Smooth muscle cell (in vitro differentiated cells): ENCODE measurements at regions not wholly inside any gene's neighbourhood (a gene's known extent, or its start where the extent isn't known, plus 50 kb on each side); places are given as distances from the start of the nearest gene placed in this dataset.

Experiments
- DNase-seq: peaks from one replicate; lab custom pipeline; 2025; ENCODE audit not compliant: unreplicated experiment; lab: John Stamatoyannopoulos, UW
- H2AFZ ChIP-seq: fragments of 200-600 bp; sonication (generic); 2 replicates; pipeline ENCODE4 v1.6.0; 2016; ENCODE audit warnings: antibody characterized with exemption, low read depth, mild to moderate bottlenecking
- H3F3A ChIP-seq: fragments of 200-600 bp; sonication (generic); 2 replicates; pipeline ENCODE4 v1.6.0; 2017; ENCODE audit warnings: antibody characterized with exemption, low read depth
- H3K27ac ChIP-seq: fragments of 200-600 bp; sonication (generic); 2 replicates; pipeline ENCODE4 v1.5.1; 2016; ENCODE audit warnings: low read depth, mild to moderate bottlenecking
- H3K27me3 ChIP-seq: fragments of 200-600 bp; sonication (generic); 2 replicates; pipeline ENCODE4 v1.6.1; 2016; ENCODE audit warnings: low read depth, mild to moderate bottlenecking
- H3K36me3 ChIP-seq: fragments of 200-600 bp; sonication (generic); 2 replicates; pipeline ENCODE4 v1.5.1; 2016; ENCODE audit warnings: low read depth
- H3K4me1 ChIP-seq: fragments of 200-600 bp; sonication (generic); 2 replicates; pipeline ENCODE4 v1.5.1; 2016; ENCODE audit warnings: low read depth
- H3K4me2 ChIP-seq: fragments of 200-600 bp; sonication (generic); 2 replicates; pipeline ENCODE4 v1.6.0; 2016; ENCODE audit warnings: mild to moderate bottlenecking
- H3K4me3 ChIP-seq: fragments of 200-600 bp; sonication (generic); 2 replicates; pipeline ENCODE4 v1.5.1; 2016; ENCODE audit warnings: mild to moderate bottlenecking
- H3K79me2 ChIP-seq: fragments of 200-600 bp; sonication (generic); 2 replicates; pipeline ENCODE4 v1.6.0; 2016; ENCODE audit warnings: low read depth, mild to moderate bottlenecking
- H3K9ac ChIP-seq: fragments of 200-600 bp; sonication (generic); 2 replicates; pipeline ENCODE4 v1.6.0; 2016; ENCODE audit warnings: low read depth
- H3K9me3 ChIP-seq: fragments of 200-600 bp; sonication (generic); replicated peaks from 2 replicates; pipeline ENCODE4 v1.5.1; 2016; ENCODE audit warnings: low read depth
- H4K20me1 ChIP-seq: fragments of 200-600 bp; sonication (generic); 2 replicates; pipeline ENCODE4 v1.6.0; 2016; ENCODE audit warnings: low read depth
- WGBS: methylation state at CpG from one replicate; pipeline ENCODE4 v1.1.7; 2016; ENCODE audit warnings: low lambda C conversion rate; 5-methylcytosine and 5-hydroxymethylcytosine counted together
- TF ChIP-seq, protein P1 (sequence below): fragments of 200-600 bp; sonication (generic); IDR thresholded peaks from 2 replicates; pipeline ENCODE4 v1.5.1; 2017; ENCODE audit warnings: borderline replicate concordance, mild to moderate bottlenecking, antibody characterized with exemption; ENCODE audit not compliant: insufficient read depth, poor library complexity, severe bottlenecking

DNA sequence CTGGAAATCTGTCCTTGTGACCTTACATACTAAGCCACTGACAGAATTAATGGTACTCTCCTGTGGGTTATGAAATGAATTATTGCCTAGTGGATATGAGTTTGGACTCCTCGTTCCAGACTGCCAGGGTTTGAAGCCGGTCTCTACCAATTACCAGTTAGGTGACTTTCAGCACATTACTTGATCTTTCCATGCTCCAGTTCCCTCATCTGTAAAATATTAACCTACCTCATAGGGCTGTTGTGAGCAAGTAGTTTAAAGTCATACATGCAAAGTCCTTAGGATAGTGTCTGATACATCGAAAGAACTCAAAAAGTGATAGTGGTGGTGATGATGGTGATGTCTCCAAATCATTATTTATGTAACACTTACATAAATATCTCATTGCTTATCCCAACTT, 373.5 kb upstream of the ARX start:
- Histone ChIP-seq H3K79me2 (no peaks in the 10 kb centered on the region), H3K9me3 (peaks cover 3% of the 10 kb centered on the region), H3K4me2 (no peak overlapping the region), H3F3A (no peaks in the 10 kb centered on the region), H3K4me3 (no peak overlapping the region), H3K9ac (no peak overlapping the region), H3K27ac (no peak overlapping the region), H3K36me3 (no peaks in the 10 kb centered on the region), H2AFZ (no peak overlapping the region), H3K27me3 (no peaks in the 10 kb centered on the region), H3K4me1 (no peaks in the 10 kb centered on the region), H4K20me1 (no peaks in the 10 kb centered on the region)
- DNase-seq: no peak
- 83% methylated on average over 3 of the region's 3 CpGs for WGBS
- TF ChIP-seq, protein P1, sequence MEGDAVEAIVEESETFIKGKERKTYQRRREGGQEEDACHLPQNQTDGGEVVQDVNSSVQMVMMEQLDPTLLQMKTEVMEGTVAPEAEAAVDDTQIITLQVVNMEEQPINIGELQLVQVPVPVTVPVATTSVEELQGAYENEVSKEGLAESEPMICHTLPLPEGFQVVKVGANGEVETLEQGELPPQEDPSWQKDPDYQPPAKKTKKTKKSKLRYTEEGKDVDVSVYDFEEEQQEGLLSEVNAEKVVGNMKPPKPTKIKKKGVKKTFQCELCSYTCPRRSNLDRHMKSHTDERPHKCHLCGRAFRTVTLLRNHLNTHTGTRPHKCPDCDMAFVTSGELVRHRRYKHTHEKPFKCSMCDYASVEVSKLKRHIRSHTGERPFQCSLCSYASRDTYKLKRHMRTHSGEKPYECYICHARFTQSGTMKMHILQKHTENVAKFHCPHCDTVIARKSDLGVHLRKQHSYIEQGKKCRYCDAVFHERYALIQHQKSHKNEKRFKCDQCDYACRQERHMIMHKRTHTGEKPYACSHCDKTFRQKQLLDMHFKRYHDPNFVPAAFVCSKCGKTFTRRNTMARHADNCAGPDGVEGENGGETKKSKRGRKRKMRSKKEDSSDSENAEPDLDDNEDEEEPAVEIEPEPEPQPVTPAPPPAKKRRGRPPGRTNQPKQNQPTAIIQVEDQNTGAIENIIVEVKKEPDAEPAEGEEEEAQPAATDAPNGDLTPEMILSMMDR: no peak

DNA sequence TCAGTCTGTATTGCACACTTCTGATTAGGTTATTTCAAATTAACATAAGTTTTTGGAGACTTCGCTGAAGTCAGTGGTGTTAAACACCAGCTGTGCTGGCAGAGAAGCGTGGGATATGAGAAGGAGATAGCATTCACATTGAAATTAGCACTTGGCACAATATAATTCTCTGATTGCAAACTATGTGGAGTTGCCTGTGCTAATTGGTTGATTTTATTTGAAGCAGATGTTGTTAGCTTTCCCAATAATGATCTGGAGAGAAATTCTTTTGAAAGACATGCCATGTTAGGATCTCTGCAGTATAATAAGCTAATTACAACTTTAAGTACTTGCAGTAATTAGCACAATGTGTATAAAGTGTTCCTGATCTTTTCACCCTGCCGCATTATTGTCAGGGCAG, 367.4 kb upstream of the ARX start:
- DNase-seq: no peak
- no peaks in the 10 kb centered on the region for H3F3A ChIP-seq
- no peaks in the 10 kb centered on the region for H3K27me3 ChIP-seq
- no peak overlapping the region for H3K4me2 ChIP-seq
- H3K27ac ChIP-seq: no peak overlapping the region
- TF ChIP-seq, protein P1: no peak
- H2AFZ ChIP-seq: no peak overlapping the region
- no peaks in the 10 kb centered on the region for H3K4me1 ChIP-seq
- H3K36me3 ChIP-seq: no peaks in the 10 kb centered on the region
- 63% methylated on average over 3 of the region's 3 CpGs for WGBS
- H3K9me3 ChIP-seq: peaks cover 7% of the 10 kb centered on the region
- H4K20me1 ChIP-seq: no peaks in the 10 kb centered on the region
- H3K79me2 ChIP-seq: no peaks in the 10 kb centered on the region
- no peak overlapping the region for H3K4me3 ChIP-seq
- H3K9ac ChIP-seq: no peak overlapping the region

GRCh38 chrX:25356456-25356855, 340.7 kb upstream of the ARX start:
- no peak for DNase-seq
- no peak overlapping the region for H2AFZ ChIP-seq
- TF ChIP-seq, protein P1: no peak
- H3K4me3 ChIP-seq: no peak overlapping the region
- no peaks in the 10 kb centered on the region for H3K4me1 ChIP-seq
- no peak overlapping the region for H3K9ac ChIP-seq
- no peaks in the 10 kb centered on the region for H3F3A ChIP-seq
- H3K36me3 ChIP-seq: no peaks in the 10 kb centered on the region
- H4K20me1 ChIP-seq: no peaks in the 10 kb centered on the region
- no peaks in the 10 kb centered on the region for H3K79me2 ChIP-seq
- no peaks in the 10 kb centered on the region for H3K27me3 ChIP-seq
- WGBS: 48% methylated on average over 1 of the region's 1 CpG
- no peaks in the 10 kb centered on the region for H3K9me3 ChIP-seq
- no peak overlapping the region for H3K4me2 ChIP-seq
- no peak overlapping the region for H3K27ac ChIP-seq

GRCh38 chrX:25344161-25344936, 328.6 kb upstream of the ARX start:
- no peaks in the 10 kb centered on the region for H3K79me2 ChIP-seq
- no peak overlapping the region for H3K27ac ChIP-seq
- H3K4me1 ChIP-seq: no peaks in the 10 kb centered on the region
- H3F3A ChIP-seq: no peaks in the 10 kb centered on the region
- no peaks in the 10 kb centered on the region for H3K9me3 ChIP-seq
- no peak overlapping the region for H3K4me2 ChIP-seq
- H3K9ac ChIP-seq: no peak overlapping the region
- H3K36me3 ChIP-seq: no peaks in the 10 kb centered on the region
- no peaks in the 10 kb centered on the region for H4K20me1 ChIP-seq
- TF ChIP-seq, protein P1: no peak
- no peaks in the 10 kb centered on the region for H3K27me3 ChIP-seq
- 78% methylated on average over 7 of the region's 7 CpGs for WGBS
- H3K4me3 ChIP-seq: no peak overlapping the region
- H2AFZ ChIP-seq: no peak overlapping the region
- no peak for DNase-seq
